ENCODE measurements at regions not wholly inside any gene's neighbourhood (a gene's known extent, or its start where the extent isn't known, plus 50 kb on each side); places are given as distances from the start of the nearest gene placed in this dataset.

DNA sequence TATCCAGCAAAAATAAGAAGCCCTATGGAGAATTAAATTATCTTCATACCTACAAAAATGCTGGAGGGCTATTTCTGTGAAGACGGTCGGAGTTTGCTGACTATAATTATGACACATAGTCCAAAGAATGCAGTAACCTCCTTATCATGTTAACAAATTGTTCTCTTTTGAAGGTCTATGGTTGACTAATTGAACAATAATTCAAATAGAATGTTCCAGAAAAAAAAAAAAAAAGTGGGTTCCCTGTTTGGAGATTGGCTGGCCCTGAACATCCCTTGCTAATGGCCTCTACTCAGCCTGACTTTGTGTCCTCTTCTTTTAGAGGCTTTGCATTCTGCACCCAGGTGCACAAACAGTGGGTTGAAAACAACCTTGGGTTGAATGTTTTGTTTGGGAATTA lies 82.8 kb upstream of the CCBE1 start:
- TF ChIP-seq, protein P1, sequence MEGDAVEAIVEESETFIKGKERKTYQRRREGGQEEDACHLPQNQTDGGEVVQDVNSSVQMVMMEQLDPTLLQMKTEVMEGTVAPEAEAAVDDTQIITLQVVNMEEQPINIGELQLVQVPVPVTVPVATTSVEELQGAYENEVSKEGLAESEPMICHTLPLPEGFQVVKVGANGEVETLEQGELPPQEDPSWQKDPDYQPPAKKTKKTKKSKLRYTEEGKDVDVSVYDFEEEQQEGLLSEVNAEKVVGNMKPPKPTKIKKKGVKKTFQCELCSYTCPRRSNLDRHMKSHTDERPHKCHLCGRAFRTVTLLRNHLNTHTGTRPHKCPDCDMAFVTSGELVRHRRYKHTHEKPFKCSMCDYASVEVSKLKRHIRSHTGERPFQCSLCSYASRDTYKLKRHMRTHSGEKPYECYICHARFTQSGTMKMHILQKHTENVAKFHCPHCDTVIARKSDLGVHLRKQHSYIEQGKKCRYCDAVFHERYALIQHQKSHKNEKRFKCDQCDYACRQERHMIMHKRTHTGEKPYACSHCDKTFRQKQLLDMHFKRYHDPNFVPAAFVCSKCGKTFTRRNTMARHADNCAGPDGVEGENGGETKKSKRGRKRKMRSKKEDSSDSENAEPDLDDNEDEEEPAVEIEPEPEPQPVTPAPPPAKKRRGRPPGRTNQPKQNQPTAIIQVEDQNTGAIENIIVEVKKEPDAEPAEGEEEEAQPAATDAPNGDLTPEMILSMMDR (conservative IDR thresholded peaks at IDR 0.05): no peak
- TF ChIP-seq EZH2 (IDR thresholded peaks at IDR 0.05; ENCODE audit: low read depth): no peak
